ENCODE measurements at regions not wholly inside any gene's neighbourhood (a gene's known extent, or its start where the extent isn't known, plus 50 kb on each side); places are given as distances from the start of the nearest gene placed in this dataset.
"Not testable (repeated sequence)": the region's sequence is repeated elsewhere in the genome, so short reads cannot be mapped to it uniquely, and the experiment has no call there.

DNA sequence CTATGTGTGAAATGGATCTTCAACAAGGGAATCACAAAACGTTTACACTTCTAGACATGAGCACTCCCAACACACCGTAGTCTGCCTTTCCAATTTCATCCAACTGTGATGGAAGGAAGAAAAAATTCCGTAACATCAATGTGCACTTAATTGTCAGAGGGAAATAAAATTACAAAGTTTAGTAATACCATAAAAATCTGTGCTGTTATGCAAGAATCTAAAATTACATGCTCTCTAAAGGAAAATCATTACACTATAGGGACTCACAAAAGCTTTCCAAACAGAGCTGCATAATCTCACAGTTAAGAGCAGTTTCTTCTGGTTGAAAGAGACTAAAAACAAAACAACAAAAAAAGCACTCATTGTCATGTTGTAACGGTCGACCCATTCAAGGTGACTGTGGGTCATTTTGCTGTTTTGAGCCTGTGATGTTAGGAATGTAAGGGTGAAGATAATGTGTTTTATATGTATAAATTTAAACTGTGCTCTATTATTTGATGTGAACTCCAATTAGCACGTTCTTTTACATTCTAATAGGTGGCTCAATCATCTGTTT lies 698.0 kb downstream of the TDRD15 start:
- TF ChIP-seq, protein P1, sequence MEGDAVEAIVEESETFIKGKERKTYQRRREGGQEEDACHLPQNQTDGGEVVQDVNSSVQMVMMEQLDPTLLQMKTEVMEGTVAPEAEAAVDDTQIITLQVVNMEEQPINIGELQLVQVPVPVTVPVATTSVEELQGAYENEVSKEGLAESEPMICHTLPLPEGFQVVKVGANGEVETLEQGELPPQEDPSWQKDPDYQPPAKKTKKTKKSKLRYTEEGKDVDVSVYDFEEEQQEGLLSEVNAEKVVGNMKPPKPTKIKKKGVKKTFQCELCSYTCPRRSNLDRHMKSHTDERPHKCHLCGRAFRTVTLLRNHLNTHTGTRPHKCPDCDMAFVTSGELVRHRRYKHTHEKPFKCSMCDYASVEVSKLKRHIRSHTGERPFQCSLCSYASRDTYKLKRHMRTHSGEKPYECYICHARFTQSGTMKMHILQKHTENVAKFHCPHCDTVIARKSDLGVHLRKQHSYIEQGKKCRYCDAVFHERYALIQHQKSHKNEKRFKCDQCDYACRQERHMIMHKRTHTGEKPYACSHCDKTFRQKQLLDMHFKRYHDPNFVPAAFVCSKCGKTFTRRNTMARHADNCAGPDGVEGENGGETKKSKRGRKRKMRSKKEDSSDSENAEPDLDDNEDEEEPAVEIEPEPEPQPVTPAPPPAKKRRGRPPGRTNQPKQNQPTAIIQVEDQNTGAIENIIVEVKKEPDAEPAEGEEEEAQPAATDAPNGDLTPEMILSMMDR (conservative IDR thresholded peaks at IDR 0.05; ENCODE audit: low read length), result no peak
- DNase-seq (ENCODE audit: low read depth), result no peak
- no peak overlapping the region for H3K4me3 ChIP-seq (ENCODE audit: low read length)

DNA sequence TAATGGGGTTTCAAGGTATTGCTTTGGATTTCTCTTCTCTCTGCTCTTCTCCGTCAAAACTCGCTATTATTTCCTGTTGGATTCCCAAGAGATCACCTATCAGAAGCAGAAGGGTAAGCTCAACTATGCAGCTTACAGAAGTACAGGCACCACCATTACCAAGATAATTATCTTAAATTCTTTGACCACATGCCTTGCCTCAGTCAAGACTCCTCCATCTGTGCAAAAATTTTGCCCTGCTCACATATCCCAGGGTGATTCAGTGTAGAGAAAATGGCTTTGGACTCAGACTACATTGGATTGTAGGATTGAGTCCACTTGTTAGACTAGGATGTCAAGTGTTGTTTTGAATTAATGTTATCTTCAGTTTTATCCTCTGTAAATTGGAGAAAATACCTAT lies 698.7 kb downstream of the TDRD15 start:
- DNase-seq (ENCODE audit: low read depth), result no peak
- no peak overlapping the region for H3K4me3 ChIP-seq (ENCODE audit: low read length)
- TF ChIP-seq, protein P1 (conservative IDR thresholded peaks at IDR 0.05; ENCODE audit: low read length), result no peak

DNA sequence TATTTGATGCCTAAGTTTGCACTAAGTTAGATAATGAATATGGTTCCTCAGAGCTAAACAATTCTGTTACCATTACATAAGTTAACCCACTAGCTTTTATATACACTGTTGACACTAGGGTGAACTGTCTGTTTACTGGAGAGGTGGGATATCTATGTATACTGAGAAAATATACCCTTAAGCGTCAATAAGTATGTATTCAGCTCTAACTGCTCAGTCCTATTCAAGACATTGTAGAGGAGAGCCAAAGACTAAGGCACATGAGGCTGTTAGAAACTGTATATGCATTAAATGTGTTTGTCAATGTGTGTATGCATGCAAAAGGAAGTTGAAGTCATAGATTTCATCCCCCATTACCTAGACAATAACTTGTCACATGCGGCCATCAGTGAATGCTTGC lies 710.0 kb downstream of the TDRD15 start:
- no peak overlapping the region for H3K4me3 ChIP-seq (ENCODE audit: low read length)
- DNase-seq (ENCODE audit: low read depth), result no peak

DNA sequence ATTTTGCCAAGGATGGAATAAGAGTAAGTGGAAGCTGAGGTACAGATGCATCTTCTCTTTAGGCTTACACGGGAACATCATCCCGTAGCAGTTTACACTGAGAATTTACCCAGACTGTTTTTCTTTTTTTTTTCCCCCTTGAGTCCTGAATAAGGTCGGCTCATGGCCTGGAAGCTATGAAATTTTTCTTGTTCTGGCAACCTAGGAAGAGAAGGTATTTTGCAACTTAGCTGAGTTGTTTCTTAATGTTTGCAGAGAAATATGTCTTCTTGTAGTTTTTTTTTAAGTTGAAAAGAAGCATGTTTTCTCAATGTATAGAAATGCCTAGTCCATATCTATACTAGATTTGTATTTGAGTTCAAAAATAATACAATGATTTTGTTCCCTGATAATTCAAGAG lies 712.5 kb downstream of the TDRD15 start:
- no peak overlapping the region for H3K4me3 ChIP-seq (ENCODE audit: low read length)
- no peak for DNase-seq (ENCODE audit: low read depth)
- TF ChIP-seq, protein P1 (conservative IDR thresholded peaks at IDR 0.05; ENCODE audit: low read length), result no peak

More for the DNA sequence above, 710.0 kb downstream of the TDRD15 start:
- TF ChIP-seq, protein P1 (conservative IDR thresholded peaks at IDR 0.05; ENCODE audit: low read length), result no peak

DNA sequence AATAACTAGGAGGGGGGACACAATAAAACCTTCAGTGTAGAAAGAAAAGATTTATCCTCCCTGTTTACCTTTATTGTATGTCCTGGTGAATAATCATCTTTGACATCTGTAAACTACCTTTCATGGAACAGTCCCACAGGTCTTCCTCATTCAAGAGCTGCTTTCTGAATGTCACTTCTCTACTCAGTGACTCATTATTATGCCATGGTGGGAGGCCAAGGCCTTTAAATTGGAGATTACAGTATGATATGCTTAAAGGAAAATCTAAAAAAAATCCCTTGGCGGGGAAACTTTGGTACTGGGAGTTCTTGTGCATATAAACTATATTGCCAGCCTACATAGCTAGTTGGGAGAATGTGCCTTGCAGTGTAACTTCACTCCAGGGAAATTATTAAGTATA lies 713.0 kb downstream of the TDRD15 start:
- TF ChIP-seq, protein P1 (conservative IDR thresholded peaks at IDR 0.05; ENCODE audit: low read length), result no peak
- no peak overlapping the region for H3K4me3 ChIP-seq (ENCODE audit: low read length)
- DNase-seq (ENCODE audit: low read depth), result no peak

DNA sequence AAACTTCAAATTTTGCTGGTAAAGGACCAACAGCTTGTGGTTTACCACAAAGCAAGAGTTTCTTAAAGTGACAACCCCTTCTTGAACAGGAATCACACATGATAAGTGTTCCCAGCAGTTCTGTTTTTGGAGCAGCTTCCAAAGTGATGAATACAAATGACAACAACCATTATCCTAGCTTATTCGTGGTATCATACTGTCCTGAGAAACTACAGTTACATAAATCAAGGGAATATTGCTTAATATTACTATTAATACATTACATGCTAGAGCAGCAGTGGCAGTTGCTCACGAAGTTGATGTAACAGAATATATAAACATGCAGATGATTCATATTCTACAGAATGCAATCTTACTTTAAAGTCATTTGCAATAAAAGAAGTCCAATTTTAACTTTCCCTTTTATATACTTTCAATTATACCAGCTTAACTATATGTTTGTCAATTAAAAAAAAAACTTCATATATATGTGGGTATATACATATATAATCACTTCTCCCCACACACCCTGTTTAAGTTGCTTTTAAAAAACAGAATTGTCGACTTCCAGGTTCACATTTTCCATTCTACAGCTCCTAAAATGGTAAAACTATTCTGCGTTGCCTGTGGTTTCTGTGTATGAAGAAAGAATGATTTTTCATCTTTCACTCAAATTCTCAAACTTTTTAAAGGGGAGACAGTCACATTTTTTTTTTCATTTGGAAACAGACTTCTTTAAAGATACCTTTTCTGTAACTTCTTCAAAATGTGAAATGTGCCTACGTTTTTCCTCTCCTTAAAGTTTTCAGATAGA lies 713.6 kb downstream of the TDRD15 start:
- DNase-seq (ENCODE audit: low read depth), result no peak
- TF ChIP-seq, protein P1 (conservative IDR thresholded peaks at IDR 0.05; ENCODE audit: low read length), result no peak
- H3K4me3 ChIP-seq (ENCODE audit: low read length), result no peak overlapping the region

DNA sequence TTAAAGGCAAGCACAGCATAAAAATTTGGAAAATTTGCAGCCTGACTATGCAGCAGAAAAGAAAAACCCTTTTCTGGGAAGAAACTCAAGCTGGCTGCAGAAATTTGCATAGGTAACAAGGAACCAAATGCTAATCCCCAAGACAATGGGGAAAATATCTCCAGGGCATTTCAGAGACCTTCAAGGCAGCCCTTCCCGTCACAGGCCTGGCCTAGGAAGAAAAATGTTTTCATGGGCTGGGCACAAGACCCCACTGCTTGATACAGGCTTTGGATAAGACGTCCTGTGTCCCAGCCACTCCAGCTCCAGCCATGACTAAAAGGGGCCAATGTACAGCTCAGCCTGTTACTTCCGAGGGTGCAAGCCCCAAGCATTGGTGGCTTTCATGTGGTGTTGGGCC lies 717.6 kb downstream of the TDRD15 start:
- H3K4me3 ChIP-seq (ENCODE audit: low read length), result no peak overlapping the region
- no peak for DNase-seq (ENCODE audit: low read depth)
- TF ChIP-seq, protein P1 (conservative IDR thresholded peaks at IDR 0.05; ENCODE audit: low read length), result no peak

DNA sequence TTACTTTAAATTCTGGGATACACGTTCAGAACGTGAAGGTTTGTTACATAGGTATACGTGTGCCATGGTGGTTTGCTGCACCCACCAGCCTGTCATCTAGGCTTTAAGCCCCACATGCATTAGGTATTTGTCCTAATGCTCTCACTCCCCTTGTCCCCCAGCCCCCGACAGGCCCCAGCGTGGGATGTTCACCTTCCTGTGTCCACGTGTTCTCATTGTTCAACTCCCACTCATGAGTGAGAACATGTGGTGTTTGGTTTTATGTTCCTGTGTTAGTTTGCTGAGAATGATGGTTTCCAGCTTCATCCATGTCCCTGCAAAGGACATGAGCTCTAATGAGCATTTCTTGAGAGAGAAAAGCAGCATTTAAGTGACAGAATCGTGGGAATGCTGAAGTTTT lies 726.6 kb downstream of the TDRD15 start:
- DNase-seq (ENCODE audit: low read depth); H3K4me3 ChIP-seq (ENCODE audit: low read length): not testable (repeated sequence)

All from AG10803 (cell line).